GM18867 (cell line): ENCODE measurements at regions not wholly inside any gene's neighbourhood (a gene's known extent, or its start where the extent isn't known, plus 50 kb on each side); places are given as distances from the start of the nearest gene placed in this dataset.
"Not testable (repeated sequence)": the region's sequence is repeated elsewhere in the genome, so short reads cannot be mapped to it uniquely, and the experiment has no call there.

Source experiments
- ATAC-seq: cut with Tn5 transposase; IDR thresholded peaks from one replicate; pipeline ENCODE4 v1.9.1; 2021; ENCODE audit warnings: mild to moderate bottlenecking, moderate library complexity; ENCODE audit not compliant: unreplicated experiment

GRCh38 chr6:159594750-159595117, 98.3 kb downstream of the SOD2 start:
- no peak for ATAC-seq

- ATAC-seq, result no peak
Measured at GRCh38 chr6:159594106-159594749, 98.8 kb downstream of the SOD2 start.

- ATAC-seq, result no peak
Measured at GRCh38 chr6:159590835-159591234, 102.2 kb downstream of the SOD2 start.

GRCh38 chr6:159586684-159587083, 106.4 kb downstream of the SOD2 start:
- ATAC-seq, result no peak

GRCh38 chr6:159582736-159583135, 110.3 kb downstream of the SOD2 start:
- no peak for ATAC-seq

GRCh38 chr6:159578629-159579028, 114.4 kb downstream of the SOD2 start:
- ATAC-seq, result no peak

- no peak for ATAC-seq
Measured at GRCh38 chr6:159577564-159577963, 115.5 kb downstream of the SOD2 start.

GRCh38 chr6:159572439-159573110, 120.5 kb downstream of the SOD2 start:
- no peak for ATAC-seq

GRCh38 chr6:159565181-159565710, 127.8 kb downstream of the SOD2 start:
- ATAC-seq, result no peak

- ATAC-seq, result no peak
Measured at GRCh38 chr6:159564456-159564855, 128.6 kb downstream of the SOD2 start.

- no peak for ATAC-seq
Measured at GRCh38 chr6:159557031-159557430, 136.0 kb downstream of the SOD2 start.

GRCh38 chr6:159555082-159555875, 137.8 kb downstream of the SOD2 start:
- no peak for ATAC-seq

- no peak for ATAC-seq
Measured at GRCh38 chr6:159541296-159541695, 151.7 kb downstream of the SOD2 start.

- no peak for ATAC-seq
Measured at GRCh38 chr6:159540883-159541282, 152.2 kb downstream of the SOD2 start.

GRCh38 chr6:159540152-159540551, 152.9 kb downstream of the SOD2 start:
- ATAC-seq, result no peak

GRCh38 chr6:159538031-159538430, 155.0 kb downstream of the SOD2 start:
- not testable (repeated sequence) for ATAC-seq

GRCh38 chr6:159535656-159536350, 157.2 kb downstream of the SOD2 start:
- no peak for ATAC-seq

- no peak for ATAC-seq
Measured at GRCh38 chr6:159533568-159533967, 159.5 kb downstream of the SOD2 start.

GRCh38 chr6:159533016-159533415, 160.0 kb downstream of the SOD2 start:
- ATAC-seq, result no peak

- ATAC-seq, result no peak
Measured at GRCh38 chr6:159532155-159532554, 160.9 kb downstream of the SOD2 start.

GRCh38 chr6:159529934-159530333, 163.1 kb downstream of the SOD2 start:
- ATAC-seq, result no peak
